ENCODE measurements at regions not wholly inside any gene's neighbourhood (a gene's known extent, or its start where the extent isn't known, plus 50 kb on each side); places are given as distances from the start of the nearest gene placed in this dataset.
A peak's percentile ranks its signal among the peaks of the same experiment; 100 is the strongest.

GRCh38 chr21:38658511-38658910 lies 147.2 kb upstream of the ETS2 start:
- TF ChIP-seq, protein P1, sequence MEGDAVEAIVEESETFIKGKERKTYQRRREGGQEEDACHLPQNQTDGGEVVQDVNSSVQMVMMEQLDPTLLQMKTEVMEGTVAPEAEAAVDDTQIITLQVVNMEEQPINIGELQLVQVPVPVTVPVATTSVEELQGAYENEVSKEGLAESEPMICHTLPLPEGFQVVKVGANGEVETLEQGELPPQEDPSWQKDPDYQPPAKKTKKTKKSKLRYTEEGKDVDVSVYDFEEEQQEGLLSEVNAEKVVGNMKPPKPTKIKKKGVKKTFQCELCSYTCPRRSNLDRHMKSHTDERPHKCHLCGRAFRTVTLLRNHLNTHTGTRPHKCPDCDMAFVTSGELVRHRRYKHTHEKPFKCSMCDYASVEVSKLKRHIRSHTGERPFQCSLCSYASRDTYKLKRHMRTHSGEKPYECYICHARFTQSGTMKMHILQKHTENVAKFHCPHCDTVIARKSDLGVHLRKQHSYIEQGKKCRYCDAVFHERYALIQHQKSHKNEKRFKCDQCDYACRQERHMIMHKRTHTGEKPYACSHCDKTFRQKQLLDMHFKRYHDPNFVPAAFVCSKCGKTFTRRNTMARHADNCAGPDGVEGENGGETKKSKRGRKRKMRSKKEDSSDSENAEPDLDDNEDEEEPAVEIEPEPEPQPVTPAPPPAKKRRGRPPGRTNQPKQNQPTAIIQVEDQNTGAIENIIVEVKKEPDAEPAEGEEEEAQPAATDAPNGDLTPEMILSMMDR (IDR thresholded peaks at IDR 0.05; ENCODE audit: control insufficient read depth, insufficient read depth, low read depth, low read length, missing control alignments): no peak
- no peak for DNase-seq (ENCODE audit: low read depth)
- no peak overlapping the region for H3K4me3 ChIP-seq (ENCODE audit: control insufficient read depth, low read depth, low read length)

GRCh38 chr21:38659936-38660332 lies 145.8 kb upstream of the ETS2 start:
- H3K4me3 ChIP-seq (ENCODE audit: control insufficient read depth, low read depth, low read length): no peak overlapping the region
- TF ChIP-seq, protein P1 (IDR thresholded peaks at IDR 0.05; ENCODE audit: control insufficient read depth, insufficient read depth, low read depth, low read length, missing control alignments): no peak

DNA sequence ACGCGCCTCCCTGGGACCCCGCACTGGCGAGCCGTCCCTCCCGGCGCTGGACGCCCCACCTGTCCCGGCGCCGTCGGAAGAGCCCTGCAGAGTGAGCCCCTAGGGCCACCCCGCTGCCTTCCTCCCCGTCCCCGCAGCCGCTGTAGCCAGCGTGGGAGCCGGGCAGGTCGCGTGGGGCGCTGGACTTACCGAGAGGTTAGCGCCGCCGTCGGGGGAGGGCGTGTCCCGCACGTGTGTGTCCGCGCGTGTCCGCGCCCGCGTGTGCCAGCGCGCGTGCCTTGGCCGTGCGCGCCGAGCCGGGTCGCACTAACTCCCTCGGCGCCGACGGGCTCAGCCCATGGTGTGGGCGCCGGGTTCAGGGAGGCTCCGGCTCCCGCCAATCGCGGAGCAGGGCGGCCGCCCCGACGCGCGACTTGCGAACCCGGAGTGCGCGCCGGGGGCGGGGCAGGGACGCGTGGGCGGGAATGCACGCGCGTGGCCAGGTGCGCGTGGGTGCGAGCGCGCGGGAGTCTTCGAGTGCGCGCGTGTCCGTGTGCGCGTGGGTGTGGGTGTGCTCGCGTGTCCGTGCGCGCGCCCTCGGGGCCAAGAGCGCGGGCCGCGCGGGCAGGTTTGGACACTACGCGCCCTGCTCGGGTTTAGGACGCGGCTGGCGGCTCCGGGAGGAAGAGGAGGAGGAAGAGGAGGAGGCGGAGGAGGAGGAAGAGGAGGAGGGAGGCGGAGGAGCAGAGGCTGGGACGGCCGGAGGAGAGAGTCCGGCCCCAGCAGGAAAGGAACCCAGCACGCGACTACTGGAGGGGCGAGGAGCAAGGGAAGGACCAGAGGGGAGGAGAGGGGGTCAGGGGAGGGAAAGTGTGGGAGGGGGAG lies 145.2 kb upstream of the ETS2 start:
- TF ChIP-seq, protein P1 (IDR thresholded peaks at IDR 0.05; ENCODE audit: control insufficient read depth, insufficient read depth, low read depth, low read length, missing control alignments): no peak
- no peak for DNase-seq (ENCODE audit: low read depth)
- peak overlapping the region; percentile 25 for H3K4me3 ChIP-seq (ENCODE audit: control insufficient read depth, low read depth, low read length)

More at GRCh38 chr21:38659936-38660332, 145.8 kb upstream of the ETS2 start:
- DNase-seq (ENCODE audit: low read depth): no peak

DNA sequence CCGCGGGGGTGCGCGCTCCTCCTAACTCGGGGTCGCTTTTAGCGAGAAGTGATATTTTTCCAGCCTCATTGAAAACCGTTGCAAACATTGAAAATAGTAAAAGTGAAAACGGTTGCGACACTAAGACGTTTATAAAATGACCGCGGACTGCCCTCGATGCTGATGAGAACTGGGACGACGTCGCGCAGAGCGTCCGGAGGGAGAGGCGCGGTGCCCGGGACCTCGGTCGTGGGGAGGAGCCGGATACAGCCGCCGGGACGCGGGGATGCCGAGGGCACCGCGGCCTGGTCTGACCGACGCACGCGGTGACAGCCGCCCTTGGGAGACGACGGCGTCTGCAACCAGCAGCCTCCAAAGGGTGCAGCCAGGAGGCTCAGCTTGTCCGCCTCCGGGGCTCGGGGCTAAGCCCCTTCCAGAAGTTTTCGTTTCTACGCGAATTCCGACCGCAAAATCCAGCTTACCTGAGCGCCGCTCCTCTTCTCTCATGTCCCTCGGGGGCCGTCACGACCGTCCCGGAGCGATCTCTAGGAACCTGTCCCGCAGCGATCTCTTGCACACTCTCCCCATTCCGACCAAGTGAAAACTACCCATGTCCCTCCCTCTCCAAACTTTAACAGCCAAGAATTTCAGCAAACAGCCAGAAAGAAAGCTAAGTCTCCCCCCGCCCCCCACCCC lies 144.4 kb upstream of the ETS2 start:
- DNase-seq (ENCODE audit: low read depth): no peak
- peak overlapping the region; percentile 25 for H3K4me3 ChIP-seq (ENCODE audit: control insufficient read depth, low read depth, low read length)

DNA sequence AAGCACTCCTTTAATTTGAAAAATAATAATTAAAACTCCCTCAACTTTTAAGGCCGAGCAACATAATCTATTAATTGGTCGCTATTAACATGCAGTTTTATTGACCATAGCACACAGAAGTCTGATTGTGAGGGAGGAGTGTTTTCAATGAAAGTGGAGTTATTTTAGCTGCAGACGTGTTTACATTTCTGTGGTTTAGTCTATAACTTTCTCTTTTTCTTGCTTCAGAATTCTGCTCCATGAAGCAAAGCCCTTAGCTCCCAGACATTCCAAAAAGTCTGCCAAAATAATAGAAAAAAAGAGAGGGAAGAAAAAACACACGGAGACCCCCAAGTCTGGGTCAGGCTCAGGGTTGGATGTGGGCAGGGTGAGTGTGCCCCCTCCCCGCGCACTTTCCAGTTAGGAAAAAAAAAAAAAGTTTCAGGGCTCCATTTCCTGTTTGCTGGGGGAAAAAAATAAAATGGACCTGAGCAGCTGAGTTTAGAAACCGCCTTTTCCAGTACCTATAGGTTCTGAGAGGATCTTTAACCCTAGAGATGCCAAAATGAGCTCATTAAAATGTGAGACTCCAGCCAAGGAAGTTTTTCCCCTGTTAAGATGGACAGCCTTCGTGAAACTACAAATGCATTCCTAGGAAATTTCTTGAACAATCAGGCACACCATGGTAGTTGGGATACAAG lies 143.7 kb upstream of the ETS2 start:
- no peak overlapping the region for H3K4me3 ChIP-seq (ENCODE audit: control insufficient read depth, low read depth, low read length)
- no peak for DNase-seq (ENCODE audit: low read depth)
- TF ChIP-seq, protein P1 (IDR thresholded peaks at IDR 0.05; ENCODE audit: control insufficient read depth, insufficient read depth, low read depth, low read length, missing control alignments): no peak

More for the DNA sequence above, 144.4 kb upstream of the ETS2 start:
- TF ChIP-seq, protein P1 (IDR thresholded peaks at IDR 0.05; ENCODE audit: control insufficient read depth, insufficient read depth, low read depth, low read length, missing control alignments): no peak

GRCh38 chr21:38663282-38663681 lies 142.4 kb upstream of the ETS2 start:
- TF ChIP-seq, protein P1 (IDR thresholded peaks at IDR 0.05; ENCODE audit: control insufficient read depth, insufficient read depth, low read depth, low read length, missing control alignments): no peak
- H3K4me3 ChIP-seq (ENCODE audit: control insufficient read depth, low read depth, low read length): no peak overlapping the region
- DNase-seq (ENCODE audit: low read depth): no peak
